HUES64 (cell line): ENCODE measurements at regions not wholly inside any gene's neighbourhood (a gene's known extent, or its start where the extent isn't known, plus 50 kb on each side); places are given as distances from the start of the nearest gene placed in this dataset.

ENCODE experiments used
- H3K27ac ChIP-seq: 2 replicates; pipeline ENCODE4 v1.7.0; 2013; ENCODE audit warnings: low read depth, low read length, inconsistent platforms
- H3K27me3 ChIP-seq: 2 replicates; pipeline ENCODE4 v1.6.1; 2013; ENCODE audit warnings: mild to moderate bottlenecking, low read length; ENCODE audit not compliant: insufficient read depth
- H3K36me3 ChIP-seq: 2 replicates; pipeline ENCODE4 v1.6.1; 2013; ENCODE audit warnings: mild to moderate bottlenecking, low read length; ENCODE audit not compliant: insufficient read depth
- H3K4me1 ChIP-seq: 2 replicates; pipeline ENCODE4 v1.6.1; 2013; ENCODE audit warnings: mild to moderate bottlenecking, low read length, moderate library complexity; ENCODE audit not compliant: insufficient read depth
- H3K4me3 ChIP-seq: 2 replicates; pipeline ENCODE4 v1.5.1; 2013; ENCODE audit warnings: mild to moderate bottlenecking, low read length, moderate library complexity
- H3K9ac ChIP-seq: 2 replicates; pipeline ENCODE4 v1.6.1; 2013; ENCODE audit warnings: mild to moderate bottlenecking, low read depth, low read length
- H3K9me3 ChIP-seq: 2 replicates; pipeline ENCODE4 v1.6.1; 2013; ENCODE audit warnings: low read depth, low read length; ENCODE audit not compliant: insufficient read depth
- WGBS: fragments of 150-250, 120-280 bp; methylation state at CpG from one replicate; pipeline ENCODE4 v1.1.7; 2013; ENCODE audit warnings: missing lambda C conversion rate; 5-methylcytosine and 5-hydroxymethylcytosine counted together

- peaks cover 22% of the 10 kb centered on the region for H3K36me3 ChIP-seq
- H3K9me3 ChIP-seq = no peaks in the 10 kb centered on the region
- peaks cover 23% of the 10 kb centered on the region for H3K4me1 ChIP-seq
- H3K27ac ChIP-seq = no peak overlapping the region
- H3K9ac ChIP-seq = no peak overlapping the region
- no peak overlapping the region for H3K4me3 ChIP-seq
- WGBS = 75% methylated on average over 9 of the region's 9 CpGs
- H3K27me3 ChIP-seq = peaks cover 14% of the 10 kb centered on the region
These were observed 132.7 kb upstream of the DMRT1 start for GRCh38 chr9:708551-709432.

- Histone ChIP-seq H3K9ac (no peak overlapping the region), H3K27me3 (peaks cover 12% of the 10 kb centered on the region), H3K27ac (no peak overlapping the region), H3K36me3 (peaks cover 26% of the 10 kb centered on the region), H3K4me1 (peaks cover 20% of the 10 kb centered on the region), H3K9me3 (no peaks in the 10 kb centered on the region), H3K4me3 (no peak overlapping the region)
- WGBS = 96% methylated on average over 14 of the region's 14 CpGs
These were observed 130.3 kb upstream of the DMRT1 start for GRCh38 chr9:710951-711745.

GRCh38 chr9:711761-712553 lies 129.5 kb upstream of the DMRT1 start:
- 97% methylated on average over 22 of the region's 22 CpGs for WGBS
- no peak overlapping the region for H3K27ac ChIP-seq
- H3K4me3 ChIP-seq = no peak overlapping the region
- peaks cover 4% of the 10 kb centered on the region for H3K27me3 ChIP-seq
- no peaks in the 10 kb centered on the region for H3K9me3 ChIP-seq
- no peak overlapping the region for H3K9ac ChIP-seq
- H3K4me1 ChIP-seq = peaks cover 13% of the 10 kb centered on the region
- peaks cover 26% of the 10 kb centered on the region for H3K36me3 ChIP-seq

GRCh38 chr9:712643-713042 lies 128.9 kb upstream of the DMRT1 start:
- no peak overlapping the region for H3K4me3 ChIP-seq
- H3K36me3 ChIP-seq = peaks cover 26% of the 10 kb centered on the region
- 96% methylated on average over 16 of the region's 16 CpGs for WGBS
- H3K9ac ChIP-seq = no peak overlapping the region
- H3K27me3 ChIP-seq = peaks cover 3% of the 10 kb centered on the region; the same call in 1 of the 2 replicates
- peaks cover 13% of the 10 kb centered on the region for H3K4me1 ChIP-seq
- no peak overlapping the region for H3K27ac ChIP-seq
- H3K9me3 ChIP-seq = no peaks in the 10 kb centered on the region

GRCh38 chr9:713091-713490 lies 128.4 kb upstream of the DMRT1 start:
- Histone ChIP-seq H3K36me3 (peaks cover 26% of the 10 kb centered on the region), H3K27me3 (peaks cover 3% of the 10 kb centered on the region; the same call in 1 of the 2 replicates), H3K4me1 (peaks cover 12% of the 10 kb centered on the region), H3K27ac (no peak overlapping the region), H3K9me3 (no peaks in the 10 kb centered on the region), H3K4me3 (no peak overlapping the region), H3K9ac (no peak overlapping the region)
- WGBS = 96% methylated on average over 4 of the region's 4 CpGs

GRCh38 chr9:714675-715074 lies 126.8 kb upstream of the DMRT1 start:
- H3K27me3 ChIP-seq = no peaks in the 10 kb centered on the region
- no peak overlapping the region for H3K27ac ChIP-seq
- H3K4me1 ChIP-seq = peaks cover 4% of the 10 kb centered on the region; the same call in 1 of the 2 replicates
- H3K9ac ChIP-seq = no peak overlapping the region
- H3K36me3 ChIP-seq = peaks cover 26% of the 10 kb centered on the region
- WGBS = 98% methylated on average over 2 of the region's 2 CpGs
- H3K9me3 ChIP-seq = no peaks in the 10 kb centered on the region
- no peak overlapping the region for H3K4me3 ChIP-seq

- WGBS = 91% methylated on average over 2 of the region's 2 CpGs
- H3K36me3 ChIP-seq = peaks cover 26% of the 10 kb centered on the region
- H3K27me3 ChIP-seq = no peaks in the 10 kb centered on the region
- H3K9ac ChIP-seq = no peak overlapping the region
- no peaks in the 10 kb centered on the region for H3K9me3 ChIP-seq
- peaks cover 11% of the 10 kb centered on the region for H3K4me1 ChIP-seq
- H3K27ac ChIP-seq = no peak overlapping the region
- no peak overlapping the region for H3K4me3 ChIP-seq
These were observed 126.2 kb upstream of the DMRT1 start for GRCh38 chr9:715300-715699.

GRCh38 chr9:715743-716400 lies 125.6 kb upstream of the DMRT1 start:
- no peaks in the 10 kb centered on the region for H3K9me3 ChIP-seq
- peaks cover 16% of the 10 kb centered on the region for H3K4me1 ChIP-seq
- no peak overlapping the region for H3K4me3 ChIP-seq
- H3K27me3 ChIP-seq = no peaks in the 10 kb centered on the region
- H3K9ac ChIP-seq = no peak overlapping the region
- WGBS = 97% methylated on average over 3 of the region's 3 CpGs
- H3K27ac ChIP-seq = no peak overlapping the region
- H3K36me3 ChIP-seq = peaks cover 22% of the 10 kb centered on the region

- Histone ChIP-seq H3K4me3 (no peak overlapping the region), H3K9ac (no peak overlapping the region), H3K4me1 (peaks cover 19% of the 10 kb centered on the region), H3K27ac (no peak overlapping the region), H3K27me3 (no peaks in the 10 kb centered on the region), H3K9me3 (no peaks in the 10 kb centered on the region), H3K36me3 (peaks cover 4% of the 10 kb centered on the region; the same call in 1 of the 2 replicates)
- WGBS = 92% methylated on average over 5 of the region's 5 CpGs
These were observed 123.8 kb upstream of the DMRT1 start for GRCh38 chr9:717722-718121.

GRCh38 chr9:720239-720881 lies 121.1 kb upstream of the DMRT1 start:
- H3K27me3 ChIP-seq = no peaks in the 10 kb centered on the region
- H3K9me3 ChIP-seq = no peaks in the 10 kb centered on the region
- H3K9ac ChIP-seq = no peak overlapping the region
- peaks cover 19% of the 10 kb centered on the region for H3K4me1 ChIP-seq
- no peak overlapping the region for H3K27ac ChIP-seq
- H3K36me3 ChIP-seq = no peaks in the 10 kb centered on the region
- H3K4me3 ChIP-seq = no peak overlapping the region
- 71% methylated on average over 5 of the region's 5 CpGs for WGBS
